NCI-H1694 treated with DMSO at 0.1 percent for 48 hours (cell line): ENCODE measurements at regions not wholly inside any gene's neighbourhood (a gene's known extent, or its start where the extent isn't known, plus 50 kb on each side); places are given as distances from the start of the nearest gene placed in this dataset.
"Not testable (repeated sequence)": the region's sequence is repeated elsewhere in the genome, so short reads cannot be mapped to it uniquely, and the experiment has no call there.

Experiments used
- DNase-seq: peaks from one replicate; lab custom pipeline; 2025; lab: John Stamatoyannopoulos, UW

- DNase-seq, result no peak
Measured at GRCh38 chr2:76170856-76171255, 460.1 kb upstream of the GCFC2 start.

- no peak for DNase-seq
Measured at GRCh38 chr2:76170009-76170384, 459.3 kb upstream of the GCFC2 start.

- DNase-seq, result peak; percentile 46
Measured at GRCh38 chr2:76169276-76170008, 458.7 kb upstream of the GCFC2 start.

GRCh38 chr2:76163860-76164259 lies 453.1 kb upstream of the GCFC2 start:
- no peak for DNase-seq

GRCh38 chr2:76160670-76161069 lies 450.0 kb upstream of the GCFC2 start:
- no peak for DNase-seq

- no peak for DNase-seq
Measured at GRCh38 chr2:76159042-76159648, 448.4 kb upstream of the GCFC2 start.

GRCh38 chr2:76157531-76157930 lies 446.8 kb upstream of the GCFC2 start:
- DNase-seq, result no peak

- DNase-seq, result no peak
Measured at GRCh38 chr2:76154981-76155380, 444.3 kb upstream of the GCFC2 start.

GRCh38 chr2:76149846-76150245 lies 439.1 kb upstream of the GCFC2 start:
- DNase-seq, result no peak

- DNase-seq, result not testable (repeated sequence)
Measured at GRCh38 chr2:76139303-76139702, 428.6 kb upstream of the GCFC2 start.

GRCh38 chr2:76128622-76129021 lies 417.9 kb upstream of the GCFC2 start:
- DNase-seq, result no peak

GRCh38 chr2:76120176-76120575 lies 409.5 kb upstream of the GCFC2 start:
- no peak for DNase-seq

GRCh38 chr2:76089683-76090082 lies 379.0 kb upstream of the GCFC2 start:
- no peak for DNase-seq

- no peak for DNase-seq
Measured at GRCh38 chr2:76083248-76083647, 372.5 kb upstream of the GCFC2 start.

- DNase-seq, result no peak
Measured at GRCh38 chr2:76082509-76082908, 371.8 kb upstream of the GCFC2 start.

GRCh38 chr2:76080154-76080553 lies 369.4 kb upstream of the GCFC2 start:
- no peak for DNase-seq

GRCh38 chr2:76075126-76075525 lies 364.4 kb upstream of the GCFC2 start:
- peak; percentile 90 for DNase-seq

GRCh38 chr2:76073992-76074604 lies 363.4 kb upstream of the GCFC2 start:
- no peak for DNase-seq

- DNase-seq, result no peak
Measured at GRCh38 chr2:76050196-76050595, 339.5 kb upstream of the GCFC2 start.

GRCh38 chr2:76044701-76045100 lies 334.0 kb upstream of the GCFC2 start:
- no peak for DNase-seq

GRCh38 chr2:76039505-76039904 lies 328.8 kb upstream of the GCFC2 start:
- DNase-seq, result no peak

GRCh38 chr2:76027761-76028160 lies 317.0 kb upstream of the GCFC2 start:
- no peak for DNase-seq

GRCh38 chr2:76019128-76019527 lies 308.4 kb upstream of the GCFC2 start:
- DNase-seq, result no peak

- no peak for DNase-seq
Measured at GRCh38 chr2:76009484-76009883, 298.8 kb upstream of the GCFC2 start.
